Muscle layer of duodenum (tissue), 2 donors: ENCODE measurements at regions not wholly inside any gene's neighbourhood (a gene's known extent, or its start where the extent isn't known, plus 50 kb on each side); places are given as distances from the start of the nearest gene placed in this dataset.

Experiments used
- H3K27ac ChIP-seq: one replicate; pipeline ENCODE4 v1.7.0; 2013; ENCODE audit warnings: mild to moderate bottlenecking, low read length
- H3K27me3 ChIP-seq: one replicate; pipeline ENCODE4 v1.7.0; 2013; ENCODE audit warnings: low read depth, mild to moderate bottlenecking, control low read depth, low read length
- H3K36me3 ChIP-seq, 2 donors: one replicate each; pipeline ENCODE4 v1.7.0; 2013; ENCODE audit warnings: low read length in 2 of 2, control low read depth in 1 of 2, mild to moderate bottlenecking in 1 of 2; ENCODE audit not compliant: insufficient read depth in 2 of 2, control insufficient read depth in 1 of 2
- H3K4me1 ChIP-seq, 2 donors: one replicate each; pipeline ENCODE4 v1.7.0; 2013; ENCODE audit warnings: low read length in 2 of 2, mild to moderate bottlenecking in 2 of 2, control low read depth in 1 of 2, moderate library complexity in 1 of 2; ENCODE audit not compliant: insufficient read depth in 2 of 2, control insufficient read depth in 1 of 2
- H3K4me3 ChIP-seq, 2 donors: one replicate each; pipeline ENCODE4 v1.7.0; 2013; ENCODE audit warnings: low read length in 2 of 2, low read depth in 1 of 2, mild to moderate bottlenecking in 1 of 2
- H3K9me3 ChIP-seq, 2 donors: one replicate each; pipeline ENCODE4 v1.7.0; 2013; ENCODE audit warnings: low read length in 2 of 2, control low read depth in 1 of 2, mild to moderate bottlenecking in 1 of 2; ENCODE audit not compliant: control insufficient read depth in 1 of 2
- donor health status: healthy.

DNA sequence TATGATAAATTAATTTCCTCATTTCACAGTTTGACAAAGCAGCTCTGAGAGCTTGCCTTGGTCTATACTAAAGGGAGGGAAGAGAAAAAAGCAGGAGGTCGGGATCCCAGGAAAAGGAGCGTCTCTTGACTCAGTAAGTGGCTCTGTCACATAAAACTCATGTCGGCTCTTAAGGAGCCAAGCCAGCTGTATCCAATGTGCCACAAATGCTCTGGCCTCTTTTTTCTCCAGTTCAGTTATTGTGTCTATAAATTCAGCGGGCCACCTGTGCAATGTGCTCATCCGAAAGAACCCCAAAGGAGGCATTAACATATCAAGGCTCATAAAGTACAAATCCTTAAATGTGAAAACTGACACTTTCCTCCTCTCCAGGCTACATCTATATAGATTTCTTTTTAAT is 337.7 kb upstream of the FAM241A start:
- H3K36me3 ChIP-seq = no peaks in the 10 kb centered on the region
- no peaks in the 10 kb centered on the region for H3K27me3 ChIP-seq
- no peak overlapping the region for H3K27ac ChIP-seq
- H3K9me3 ChIP-seq = no peaks in the 10 kb centered on the region
- no peaks in the 10 kb centered on the region for H3K4me1 ChIP-seq
- H3K4me3 ChIP-seq = no peak overlapping the region

DNA sequence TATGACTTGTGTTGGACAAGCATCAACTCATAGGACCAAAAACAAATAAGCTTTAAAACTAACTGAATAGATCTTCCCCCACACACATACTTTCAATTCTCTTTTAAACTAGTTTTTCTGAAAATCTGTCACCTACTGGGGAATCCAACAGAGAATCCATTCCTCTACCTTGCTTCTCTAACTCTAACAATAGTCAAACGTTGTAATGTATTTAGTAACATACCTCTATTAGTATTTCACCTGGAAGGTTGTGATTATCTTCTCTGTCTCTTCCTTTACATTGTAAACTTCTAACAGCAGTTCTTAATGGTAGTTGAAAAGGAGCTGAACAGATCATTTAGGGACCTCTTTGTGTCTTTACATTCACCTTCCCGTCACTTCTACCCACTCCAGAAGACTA is 337.1 kb upstream of the FAM241A start:
- Histone ChIP-seq H3K27ac (no peak overlapping the region), H3K36me3 (no peaks in the 10 kb centered on the region), H3K27me3 (no peaks in the 10 kb centered on the region), H3K4me1 (no peaks in the 10 kb centered on the region), H3K4me3 (no peak overlapping the region), H3K9me3 (no peaks in the 10 kb centered on the region)

GRCh38 chr4:111811661-111812060 is 333.6 kb upstream of the FAM241A start:
- Histone ChIP-seq H3K36me3 (no peaks in the 10 kb centered on the region), H3K4me1 (no peaks in the 10 kb centered on the region), H3K4me3 (no peak overlapping the region), H3K27ac (no peak overlapping the region), H3K9me3 (no peaks in the 10 kb centered on the region), H3K27me3 (no peaks in the 10 kb centered on the region)

- Histone ChIP-seq H3K36me3 (no peaks in the 10 kb centered on the region), H3K4me1 (no peaks in the 10 kb centered on the region), H3K9me3 (no peaks in the 10 kb centered on the region), H3K27ac (no peak overlapping the region), H3K27me3 (no peaks in the 10 kb centered on the region), H3K4me3 (no peak overlapping the region)
Observed at GRCh38 chr4:111812114-111812513, 333.1 kb upstream of the FAM241A start.

DNA sequence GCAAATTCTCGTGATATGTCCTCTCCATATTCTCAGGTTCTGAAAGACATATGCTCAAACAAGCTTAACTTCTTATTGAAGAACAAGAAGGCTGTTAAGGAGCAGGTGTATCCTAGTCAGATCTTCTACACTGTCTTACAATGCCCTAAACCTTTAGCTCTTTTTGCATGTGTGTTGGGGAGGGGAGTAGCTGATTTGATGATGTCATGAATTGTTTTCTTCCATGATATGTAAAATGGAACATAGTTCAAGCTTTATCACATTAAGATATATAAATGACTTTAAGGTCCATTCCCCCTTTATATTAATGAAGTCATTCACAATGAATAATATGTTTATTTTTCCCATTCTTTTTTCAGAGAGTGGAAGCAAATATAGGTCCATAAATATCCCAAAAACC is 332.5 kb upstream of the FAM241A start:
- H3K27me3 ChIP-seq = no peaks in the 10 kb centered on the region
- no peaks in the 10 kb centered on the region for H3K4me1 ChIP-seq
- no peak overlapping the region for H3K27ac ChIP-seq
- no peaks in the 10 kb centered on the region for H3K36me3 ChIP-seq
- H3K4me3 ChIP-seq = no peak overlapping the region
- no peaks in the 10 kb centered on the region for H3K9me3 ChIP-seq

GRCh38 chr4:111813555-111814140 is 331.6 kb upstream of the FAM241A start:
- no peak overlapping the region for H3K4me3 ChIP-seq
- H3K9me3 ChIP-seq = no peaks in the 10 kb centered on the region
- H3K4me1 ChIP-seq = no peaks in the 10 kb centered on the region
- no peaks in the 10 kb centered on the region for H3K36me3 ChIP-seq
- no peaks in the 10 kb centered on the region for H3K27me3 ChIP-seq
- no peak overlapping the region for H3K27ac ChIP-seq

DNA sequence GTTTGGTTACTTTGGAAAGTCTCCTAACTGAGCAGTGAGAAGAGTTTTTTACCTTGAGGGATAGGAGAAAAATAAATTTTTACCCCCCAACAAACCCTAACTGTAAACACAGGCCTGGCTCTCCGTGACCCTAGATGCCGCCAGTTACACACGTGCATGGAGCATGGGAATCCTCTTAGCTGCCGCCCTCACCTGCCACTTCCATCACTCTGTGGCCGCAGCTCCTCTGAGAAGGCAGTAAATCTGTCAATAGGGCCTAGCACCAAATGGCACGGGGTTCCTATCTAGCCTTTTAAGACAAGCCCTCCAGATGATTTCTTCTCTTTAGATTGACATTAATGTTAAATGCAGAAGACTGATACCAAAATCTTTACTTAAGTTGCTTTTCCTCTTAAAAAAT is 330.3 kb upstream of the FAM241A start:
- no peaks in the 10 kb centered on the region for H3K9me3 ChIP-seq
- no peak overlapping the region for H3K4me3 ChIP-seq
- no peaks in the 10 kb centered on the region for H3K36me3 ChIP-seq
- H3K27me3 ChIP-seq = no peaks in the 10 kb centered on the region
- no peak overlapping the region for H3K27ac ChIP-seq
- H3K4me1 ChIP-seq = no peaks in the 10 kb centered on the region

DNA sequence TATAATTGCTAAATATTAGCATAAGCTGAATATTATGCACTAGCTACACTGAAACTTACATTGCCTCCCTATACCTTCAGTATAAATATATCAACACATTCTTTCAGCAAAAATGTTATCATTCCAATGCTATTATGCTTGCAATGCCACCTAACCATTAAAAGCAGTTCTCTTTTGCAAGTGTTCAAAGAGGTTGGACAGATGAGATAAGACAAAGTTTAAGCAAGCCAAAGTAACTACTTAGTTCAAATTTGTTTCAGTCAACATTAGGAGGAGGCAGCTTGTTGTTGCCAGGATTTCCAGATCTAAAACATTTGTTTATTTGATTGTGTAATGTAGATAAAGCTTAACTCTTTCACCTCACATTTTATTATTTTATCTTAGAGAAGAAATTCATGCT is 323.9 kb upstream of the FAM241A start:
- no peaks in the 10 kb centered on the region for H3K27me3 ChIP-seq
- H3K36me3 ChIP-seq = no peaks in the 10 kb centered on the region
- no peaks in the 10 kb centered on the region for H3K4me1 ChIP-seq
- H3K4me3 ChIP-seq = no peak overlapping the region
- H3K9me3 ChIP-seq = no peaks in the 10 kb centered on the region
- no peak overlapping the region for H3K27ac ChIP-seq

DNA sequence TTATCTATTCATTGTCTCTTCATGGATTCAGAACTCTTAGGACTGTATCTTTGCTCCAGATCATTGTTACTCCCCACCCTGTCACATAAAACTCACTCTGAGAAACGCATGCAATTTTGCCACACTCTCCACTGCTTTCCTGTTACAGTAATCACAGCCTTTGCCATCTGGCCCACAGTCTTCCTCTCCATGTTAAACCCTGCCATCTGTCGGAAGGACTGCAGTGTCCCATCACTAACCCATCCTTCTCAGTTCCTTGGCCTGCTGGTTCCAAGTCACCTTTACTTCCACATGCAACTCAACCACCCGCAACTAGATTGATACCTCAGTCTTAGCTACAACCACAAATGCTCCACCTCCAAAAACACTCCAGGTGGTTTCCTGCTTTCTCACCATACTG is 308.7 kb upstream of the FAM241A start:
- no peak overlapping the region for H3K4me3 ChIP-seq
- H3K27me3 ChIP-seq = no peaks in the 10 kb centered on the region
- no peaks in the 10 kb centered on the region for H3K9me3 ChIP-seq
- H3K4me1 ChIP-seq = no peaks in the 10 kb centered on the region
- H3K36me3 ChIP-seq = no peaks in the 10 kb centered on the region
- no peak overlapping the region for H3K27ac ChIP-seq

- Histone ChIP-seq H3K4me1 (no peaks in the 10 kb centered on the region), H3K4me3 (no peak overlapping the region), H3K27ac (no peak overlapping the region), H3K27me3 (no peaks in the 10 kb centered on the region), H3K9me3 (peaks cover 0 to 3% of the 10 kb centered on the region in 2 donors), H3K36me3 (no peaks in the 10 kb centered on the region)
Observed at GRCh38 chr4:111837761-111838160, 307.5 kb upstream of the FAM241A start.

DNA sequence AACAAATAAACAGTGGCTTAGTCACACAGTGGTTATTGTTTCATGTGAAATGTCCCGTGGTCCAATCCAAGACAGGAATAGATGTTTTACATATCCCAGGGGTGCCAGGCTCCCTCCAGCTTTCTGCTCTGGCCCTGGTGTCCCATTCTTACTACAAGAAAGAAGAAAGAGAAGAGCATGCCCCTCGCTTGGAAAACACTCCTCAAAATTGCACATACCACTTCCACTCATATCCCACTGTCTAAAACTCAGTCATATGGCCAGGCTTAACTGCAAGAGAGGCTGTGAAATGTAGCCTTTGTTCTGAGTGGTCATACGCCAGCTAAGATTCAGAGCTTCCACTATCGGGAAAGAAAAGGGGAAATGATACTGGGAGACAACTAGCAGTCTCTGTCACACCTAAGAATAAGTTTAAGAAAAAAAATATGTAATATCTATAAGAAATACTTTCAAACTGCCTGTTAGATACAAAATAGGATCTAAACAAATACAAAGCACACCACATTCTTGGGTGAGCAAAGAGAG is 306.8 kb upstream of the FAM241A start:
- Histone ChIP-seq H3K27ac (no peak overlapping the region), H3K4me1 (no peaks in the 10 kb centered on the region), H3K36me3 (no peaks in the 10 kb centered on the region), H3K4me3 (no peak overlapping the region), H3K9me3 (peaks cover 0 to 3% of the 10 kb centered on the region in 2 donors), H3K27me3 (no peaks in the 10 kb centered on the region)

- H3K27ac ChIP-seq = no peak overlapping the region
- no peaks in the 10 kb centered on the region for H3K4me1 ChIP-seq
- no peaks in the 10 kb centered on the region for H3K36me3 ChIP-seq
- no peaks in the 10 kb centered on the region for H3K27me3 ChIP-seq
- H3K9me3 ChIP-seq = peaks cover 0 to 3% of the 10 kb centered on the region in 2 donors
- no peak overlapping the region for H3K4me3 ChIP-seq
Observed at GRCh38 chr4:111839141-111839540, 306.1 kb upstream of the FAM241A start.
